GM18870 (cell line): ENCODE measurements at regions not wholly inside any gene's neighbourhood (a gene's known extent, or its start where the extent isn't known, plus 50 kb on each side); places are given as distances from the start of the nearest gene placed in this dataset.
A peak's percentile ranks its signal among the peaks of the same experiment; 100 is the strongest.

Experiments used
- ATAC-seq: cut with Tn5 transposase; IDR thresholded peaks from one replicate; pipeline ENCODE4 v1.9.1; 2021; ENCODE audit warnings: moderate library complexity; ENCODE audit not compliant: unreplicated experiment

DNA sequence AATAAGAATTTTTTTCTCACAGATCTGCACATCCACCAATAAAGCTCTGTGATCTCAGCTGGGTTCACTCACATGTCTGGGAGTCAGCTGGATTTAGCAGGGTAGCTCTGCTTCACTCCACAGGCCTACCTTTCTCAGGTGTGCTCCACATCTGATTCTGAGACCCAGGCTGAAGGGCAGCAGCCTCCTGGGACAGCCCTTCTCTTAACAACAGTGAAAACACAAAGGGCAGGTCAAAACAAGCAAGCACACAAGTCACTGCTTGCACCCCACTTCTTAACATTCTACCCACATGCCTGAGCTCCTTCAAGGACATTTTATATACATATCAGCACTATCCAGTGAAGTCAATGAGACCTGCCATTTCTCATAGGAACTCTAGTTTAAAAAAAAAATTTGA, 96.0 kb upstream of the MAP3K4 start:
- no peak for ATAC-seq

GRCh38 chr6:160899671-160900430, 91.7 kb upstream of the MAP3K4 start:
- no peak for ATAC-seq

GRCh38 chr6:160911949-160912348, 79.6 kb upstream of the MAP3K4 start:
- ATAC-seq, result no peak

GRCh38 chr6:160912411-160912810, 79.2 kb upstream of the MAP3K4 start:
- ATAC-seq, result no peak

DNA sequence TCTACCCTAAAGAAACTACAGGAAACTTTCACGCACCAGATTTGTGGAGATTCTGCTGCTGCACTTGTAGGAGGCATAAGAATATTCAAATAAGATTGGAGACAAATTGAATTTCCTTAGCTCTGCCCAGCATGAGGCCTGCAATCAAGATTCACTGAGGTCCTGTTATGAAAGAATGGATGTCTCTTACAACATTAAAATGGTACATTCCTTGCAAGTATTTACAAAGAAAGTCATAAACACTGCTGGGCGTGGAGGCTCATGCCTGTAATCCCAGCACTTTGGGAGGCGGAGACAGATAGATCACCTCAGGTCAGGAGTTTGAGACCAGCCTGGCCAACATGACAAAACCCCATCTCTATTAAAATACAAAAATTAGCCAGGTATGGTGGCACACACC, 74.0 kb upstream of the MAP3K4 start:
- ATAC-seq, result no peak

DNA sequence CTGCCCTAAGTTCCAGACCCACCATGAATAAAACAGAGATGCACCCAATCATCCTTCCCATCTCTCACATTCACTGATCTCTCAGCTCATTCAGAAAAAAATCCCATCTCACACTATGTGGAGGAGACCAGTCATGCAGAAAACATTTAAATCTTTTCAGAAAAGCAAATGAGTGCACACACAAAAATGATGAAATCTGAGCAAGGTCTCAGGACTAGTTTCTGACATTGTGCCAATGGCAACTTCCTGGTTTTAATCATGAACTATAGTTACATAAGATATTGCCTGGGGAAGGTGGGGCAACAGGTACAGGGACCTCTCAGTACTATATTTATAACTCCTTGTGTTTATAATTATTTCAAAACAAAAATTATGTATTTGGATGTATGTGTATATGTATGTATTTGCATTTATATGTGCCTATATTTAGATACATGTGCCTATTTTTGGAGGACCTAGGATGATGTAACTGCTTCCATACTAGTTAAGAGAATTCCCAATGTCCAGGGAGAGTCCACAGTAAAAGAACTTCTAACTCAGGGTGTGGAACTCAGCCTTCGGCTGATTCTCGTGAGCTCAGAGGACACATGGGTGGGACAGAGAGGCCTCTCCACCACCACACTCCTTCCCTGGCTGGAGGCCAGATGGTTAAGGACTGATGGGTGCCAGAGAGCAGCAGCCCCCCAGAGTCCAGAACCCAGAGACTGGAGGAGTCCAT, 71.7 kb upstream of the MAP3K4 start:
- ATAC-seq, result no peak

DNA sequence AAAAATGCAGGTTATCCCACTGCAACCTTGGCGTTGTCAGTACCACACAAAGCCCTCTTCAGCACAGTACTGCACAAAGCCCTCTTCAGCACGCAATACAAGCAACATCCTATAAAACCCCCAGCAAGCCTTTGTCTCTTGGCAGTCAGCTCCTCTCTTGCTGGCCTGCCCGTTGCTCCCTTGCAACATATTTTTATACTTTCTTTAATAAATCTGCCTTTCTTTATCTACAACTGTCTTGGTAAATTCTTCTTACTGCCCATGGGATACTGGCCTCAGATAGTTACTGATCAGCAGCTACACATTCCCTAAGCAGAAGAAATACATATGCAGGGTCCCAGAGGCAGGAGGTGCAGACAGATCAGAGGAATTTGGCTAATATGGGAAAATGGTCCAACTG, 70.5 kb upstream of the MAP3K4 start:
- no peak for ATAC-seq

DNA sequence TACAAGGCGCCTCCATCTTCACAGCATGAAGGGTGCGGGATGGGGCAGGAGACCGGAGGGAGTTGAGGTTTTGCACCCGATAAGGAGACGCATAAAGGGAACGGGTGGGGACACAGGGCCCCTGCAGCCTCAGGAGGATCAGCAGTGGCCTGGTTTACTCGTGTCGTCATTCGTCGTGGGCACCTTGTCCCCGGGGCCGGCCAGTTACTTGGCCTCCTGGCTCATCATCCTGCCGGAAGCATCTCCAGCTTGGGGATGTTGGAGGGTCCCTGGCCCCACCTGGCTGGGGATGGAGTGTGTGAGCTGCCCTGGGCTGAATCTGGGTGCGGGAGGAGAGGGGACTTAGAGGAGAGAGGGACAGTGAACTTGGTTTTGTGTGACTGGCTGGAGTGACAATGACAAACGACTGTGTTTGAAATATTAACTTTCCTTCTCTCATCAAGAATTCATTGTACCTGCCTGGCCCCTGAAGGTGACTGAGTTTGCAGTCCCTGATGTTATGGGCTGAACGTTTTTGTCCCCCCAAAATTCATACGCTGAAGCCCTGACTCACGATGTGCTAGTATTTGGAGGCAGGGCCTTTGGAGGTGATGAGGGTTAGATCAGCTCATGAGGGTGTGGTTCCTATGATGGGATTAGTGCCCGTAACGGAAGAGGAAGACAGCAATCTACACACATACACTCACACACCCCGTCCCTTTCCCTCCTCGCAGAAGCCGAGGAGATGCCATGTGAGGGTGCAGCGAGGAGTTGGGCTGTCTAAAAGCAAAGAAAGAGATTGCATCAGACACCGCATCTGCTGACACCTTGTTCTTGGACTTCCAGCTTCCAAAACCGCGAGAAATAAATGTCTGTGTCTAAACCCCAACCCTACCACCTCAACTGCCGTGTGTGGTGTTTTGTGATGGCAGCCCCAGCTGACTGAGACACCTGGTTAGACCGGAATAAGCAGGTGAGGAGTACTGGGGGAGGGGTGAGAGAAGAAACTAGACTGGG, 65.0 kb upstream of the MAP3K4 start:
- ATAC-seq, result no peak

DNA sequence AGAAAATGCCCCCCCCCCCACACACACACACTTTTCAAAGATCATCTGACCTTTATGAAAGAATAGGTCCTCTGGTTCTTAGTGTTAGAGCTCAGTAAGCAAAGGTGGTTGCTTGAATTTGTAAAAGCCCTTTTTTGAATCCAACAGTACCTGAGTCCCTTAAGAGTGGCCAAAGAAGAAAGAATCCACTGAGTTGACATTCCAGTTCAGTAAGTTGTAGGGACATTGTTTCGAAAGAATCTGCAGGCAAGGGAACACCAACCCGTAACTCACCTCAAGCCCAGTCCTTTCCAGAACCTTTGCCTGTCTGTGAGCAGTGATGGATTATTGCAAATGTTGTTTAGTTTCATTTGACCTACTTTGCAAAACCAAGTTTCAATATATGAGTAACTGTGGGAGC, 64.2 kb upstream of the MAP3K4 start:
- ATAC-seq, result no peak

- no peak for ATAC-seq
Observed at GRCh38 chr6:160929361-160929760, 62.2 kb upstream of the MAP3K4 start.

- no peak for ATAC-seq
Observed at GRCh38 chr6:160929831-160930230, 61.7 kb upstream of the MAP3K4 start.

DNA sequence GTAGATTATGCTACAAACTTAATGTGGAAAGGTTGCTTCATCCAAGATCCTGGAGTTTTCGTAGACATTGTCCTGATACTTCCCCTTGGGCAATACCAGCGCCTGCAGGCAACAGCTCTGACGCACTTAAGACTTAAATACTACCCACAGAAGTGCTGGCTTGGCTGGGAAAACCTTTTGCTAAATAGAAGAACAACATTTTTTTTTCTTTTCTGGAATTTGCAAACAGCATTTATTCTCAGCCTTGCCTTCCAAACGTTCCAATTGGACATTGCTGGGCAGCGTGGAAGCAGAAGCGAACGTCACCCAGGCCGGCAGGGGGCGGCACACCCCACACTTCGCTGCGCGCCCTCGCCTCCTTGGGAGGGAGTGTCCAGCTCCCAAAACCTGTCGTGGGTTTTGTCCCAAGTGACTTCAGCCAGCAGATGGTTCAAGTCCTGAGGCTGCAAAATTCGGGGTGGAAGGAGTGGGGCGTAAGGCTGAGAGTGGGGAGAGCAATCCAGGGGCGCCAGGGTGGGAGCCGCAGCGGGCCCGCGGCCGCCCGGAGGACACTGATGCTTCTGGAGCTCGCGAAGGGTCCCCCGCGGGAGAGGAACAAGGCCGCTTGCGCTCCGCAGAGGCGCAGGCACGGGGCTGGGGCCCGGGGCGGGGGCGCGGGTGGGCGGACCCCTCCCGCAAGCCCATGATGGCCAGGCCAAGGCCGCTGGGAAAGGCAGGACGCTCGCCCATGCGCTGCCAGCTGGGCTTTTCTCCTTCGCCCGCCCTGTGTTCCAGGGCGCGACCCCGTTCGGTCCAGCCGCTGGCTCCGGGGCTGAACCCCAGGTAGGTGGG, 60.8 kb upstream of the MAP3K4 start:
- ATAC-seq, result peak; percentile 54

GRCh38 chr6:160931378-160932310, 59.9 kb upstream of the MAP3K4 start:
- peak; percentile 6 for ATAC-seq

DNA sequence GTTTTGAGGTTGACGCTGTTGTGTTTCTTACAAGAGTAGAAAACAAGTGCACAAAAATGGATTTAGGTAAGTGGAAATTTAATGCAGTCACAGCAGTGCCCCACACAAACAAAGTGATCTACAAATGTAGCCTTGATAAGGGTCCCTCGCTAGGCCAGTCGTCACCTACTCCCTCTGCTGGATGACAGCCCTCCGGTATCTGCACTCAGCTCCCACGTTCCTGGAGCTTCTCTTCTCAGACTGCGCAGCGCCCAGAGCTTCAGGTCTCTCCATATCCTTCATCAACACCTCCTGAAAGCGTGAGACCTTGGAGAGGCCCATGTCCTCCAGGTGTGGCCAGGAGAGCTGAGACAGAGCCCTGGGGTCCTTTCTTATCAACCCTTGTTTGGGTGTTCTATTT, 58.3 kb upstream of the MAP3K4 start:
- no peak for ATAC-seq

DNA sequence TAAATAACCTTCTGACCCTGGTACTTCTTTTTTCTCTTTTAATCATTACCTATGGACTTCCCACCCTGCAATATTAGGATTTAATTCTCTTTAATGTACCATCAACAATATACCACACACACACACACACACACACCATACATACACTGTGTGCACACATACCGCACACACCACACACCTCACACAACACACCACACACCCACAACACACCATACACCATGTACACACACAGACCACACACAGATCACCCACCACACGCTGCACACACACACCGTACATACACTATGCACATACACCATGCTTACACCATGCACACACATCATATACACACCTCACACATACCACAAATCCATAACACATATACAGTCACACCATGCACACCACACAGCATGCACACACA, 57.4 kb upstream of the MAP3K4 start:
- ATAC-seq, result no peak

GRCh38 chr6:160940197-160940596, 51.4 kb upstream of the MAP3K4 start:
- ATAC-seq, result no peak
